Parathyroid adenoma (tissue), 2 donors: ENCODE measurements at regions not wholly inside any gene's neighbourhood (a gene's known extent, or its start where the extent isn't known, plus 50 kb on each side); places are given as distances from the start of the nearest gene placed in this dataset.
"Not testable (repeated sequence)": the region's sequence is repeated elsewhere in the genome, so short reads cannot be mapped to it uniquely, and the experiment has no call there.

ENCODE experiments used
- H2AFZ ChIP-seq: fragments of 300-600 bp; sonication (generic); one replicate; pipeline ENCODE4 v1.7.0; 2017; ENCODE audit warnings: antibody characterized with exemption, mild to moderate bottlenecking
- H3K27ac ChIP-seq: fragments of 300-600 bp; sonication (generic); one replicate; pipeline ENCODE4 v1.7.0; 2017
- H3K27me3 ChIP-seq: fragments of 300-600 bp; sonication (generic); one replicate; pipeline ENCODE4 v1.7.0; 2017; ENCODE audit warnings: low read length; ENCODE audit not compliant: control insufficient read depth, insufficient read depth
- H3K36me3 ChIP-seq: fragments of 300-600 bp; sonication (generic); one replicate; pipeline ENCODE4 v1.7.0; 2017; ENCODE audit warnings: low read length; ENCODE audit not compliant: control insufficient read depth, insufficient read depth
- H3K4me1 ChIP-seq: fragments of 300-600 bp; sonication (generic); one replicate; pipeline ENCODE4 v1.7.0; 2017; ENCODE audit warnings: control low read depth
- H3K4me2 ChIP-seq: fragments of 300-600 bp; sonication (generic); one replicate; pipeline ENCODE4 v1.7.0; 2017; ENCODE audit warnings: low read length
- H3K4me3 ChIP-seq: fragments of 300-600 bp; sonication (generic); one replicate; pipeline ENCODE4 v1.7.0; 2017; ENCODE audit warnings: low read depth, low read length
- H3K79me2 ChIP-seq: fragments of 300-600 bp; sonication (generic); one replicate; pipeline ENCODE4 v1.7.0; 2017; ENCODE audit warnings: control low read depth
- H3K9ac ChIP-seq: fragments of 300-600 bp; sonication (generic); one replicate; pipeline ENCODE4 v1.7.0; 2017; ENCODE audit warnings: mild to moderate bottlenecking
- H3K9me3 ChIP-seq: fragments of 300-600 bp; sonication (generic); one replicate; pipeline ENCODE4 v1.7.0; 2017; ENCODE audit warnings: low read length; ENCODE audit not compliant: control insufficient read depth
- CTCF ChIP-seq: fragments of 300-600 bp; sonication (generic); IDR thresholded peaks from one replicate; pipeline ENCODE4 v1.7.0; 2017; ENCODE audit warnings: antibody characterized with exemption, mild to moderate bottlenecking
- donor health status: primary hyperparathyroidism.

DNA sequence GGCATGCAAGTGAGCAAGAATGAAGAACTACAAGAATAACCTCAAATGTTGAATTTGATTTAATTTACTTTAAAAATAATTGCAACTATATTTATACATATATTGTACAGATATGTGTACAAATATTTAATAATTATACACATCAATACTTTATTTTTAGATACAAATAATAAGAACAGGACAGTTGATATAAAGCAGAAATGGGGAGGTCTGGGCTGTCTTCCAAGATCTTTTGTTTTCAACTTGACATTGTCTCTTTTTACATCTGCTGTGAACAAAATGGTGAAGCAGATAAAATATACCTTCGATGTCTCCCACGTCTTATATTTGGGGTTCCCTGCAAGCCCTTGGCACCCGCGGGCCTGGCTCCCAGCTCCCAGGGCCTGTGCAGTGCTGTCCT lies 231.3 kb upstream of the RBBP8 start:
- H3K27me3 ChIP-seq = no peaks in the 10 kb centered on the region
- H3K27ac ChIP-seq = no peak overlapping the region
- no peak overlapping the region for H3K4me2 ChIP-seq
- no peak overlapping the region for H2AFZ ChIP-seq
- no peaks in the 10 kb centered on the region for H3K36me3 ChIP-seq
- H3K4me3 ChIP-seq = no peak overlapping the region
- no peak for TF ChIP-seq CTCF
- no peaks in the 10 kb centered on the region for H3K79me2 ChIP-seq
- no peaks in the 10 kb centered on the region for H3K9me3 ChIP-seq
- no peak overlapping the region for H3K9ac ChIP-seq
- H3K4me1 ChIP-seq = no peaks in the 10 kb centered on the region

DNA sequence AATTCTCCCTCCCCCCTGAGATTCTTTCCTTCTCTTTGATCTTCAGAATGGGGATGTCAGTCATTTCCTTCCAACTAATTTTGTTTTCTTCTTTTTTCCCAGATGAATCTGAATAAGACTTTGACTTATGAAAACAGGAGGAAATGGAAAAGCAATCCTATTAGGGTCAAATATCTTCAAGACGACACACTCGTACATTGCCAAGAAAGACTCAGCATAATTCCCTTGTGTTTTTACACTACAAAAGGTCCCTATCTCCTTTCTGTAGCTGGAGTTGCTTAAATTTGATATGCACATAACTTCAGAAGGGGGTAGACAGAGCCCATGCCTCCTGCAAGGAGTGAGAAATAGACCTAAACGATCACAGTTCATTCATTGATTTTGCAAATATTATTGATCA lies 230.3 kb upstream of the RBBP8 start:
- Histone ChIP-seq H3K36me3 (no peaks in the 10 kb centered on the region), H3K9ac (no peak overlapping the region), H2AFZ (no peak overlapping the region), H3K27ac (no peak overlapping the region), H3K4me3 (no peak overlapping the region), H3K4me1 (no peaks in the 10 kb centered on the region), H3K27me3 (no peaks in the 10 kb centered on the region), H3K9me3 (no peaks in the 10 kb centered on the region), H3K79me2 (no peaks in the 10 kb centered on the region), H3K4me2 (no peak overlapping the region)
- no peak for TF ChIP-seq CTCF

- Histone ChIP-seq H3K4me1 (no peaks in the 10 kb centered on the region), H2AFZ (no peak overlapping the region), H3K36me3 (no peaks in the 10 kb centered on the region), H3K4me2 (no peak overlapping the region), H3K9ac (no peak overlapping the region), H3K9me3 (no peaks in the 10 kb centered on the region), H3K27me3 (no peaks in the 10 kb centered on the region), H3K4me3 (no peak overlapping the region), H3K79me2 (no peaks in the 10 kb centered on the region), H3K27ac (no peak overlapping the region)
- peak; percentile 80 for TF ChIP-seq CTCF
These were observed 229.1 kb upstream of the RBBP8 start for GRCh38 chr18:22703883-22704585.

- Histone ChIP-seq H3K4me2 (no peak overlapping the region), H3K4me1 (no peaks in the 10 kb centered on the region), H3K27me3 (no peaks in the 10 kb centered on the region), H3K79me2 (no peaks in the 10 kb centered on the region), H3K4me3 (no peak overlapping the region), H3K9ac (no peak overlapping the region), H3K36me3 (no peaks in the 10 kb centered on the region), H3K9me3 (no peaks in the 10 kb centered on the region), H2AFZ (no peak overlapping the region), H3K27ac (no peak overlapping the region)
- no peak for TF ChIP-seq CTCF
These were observed 228.6 kb upstream of the RBBP8 start for GRCh38 chr18:22704586-22704918.

- H3K27ac ChIP-seq = no peak overlapping the region
- H2AFZ ChIP-seq = no peak overlapping the region
- H3K4me1 ChIP-seq = no peaks in the 10 kb centered on the region
- no peak for TF ChIP-seq CTCF
- no peaks in the 10 kb centered on the region for H3K9me3 ChIP-seq
- no peak overlapping the region for H3K4me2 ChIP-seq
- no peak overlapping the region for H3K9ac ChIP-seq
- H3K79me2 ChIP-seq = no peaks in the 10 kb centered on the region
- no peaks in the 10 kb centered on the region for H3K27me3 ChIP-seq
- H3K4me3 ChIP-seq = no peak overlapping the region
- H3K36me3 ChIP-seq = no peaks in the 10 kb centered on the region
These were observed 227.8 kb upstream of the RBBP8 start for GRCh38 chr18:22705328-22705727.

DNA sequence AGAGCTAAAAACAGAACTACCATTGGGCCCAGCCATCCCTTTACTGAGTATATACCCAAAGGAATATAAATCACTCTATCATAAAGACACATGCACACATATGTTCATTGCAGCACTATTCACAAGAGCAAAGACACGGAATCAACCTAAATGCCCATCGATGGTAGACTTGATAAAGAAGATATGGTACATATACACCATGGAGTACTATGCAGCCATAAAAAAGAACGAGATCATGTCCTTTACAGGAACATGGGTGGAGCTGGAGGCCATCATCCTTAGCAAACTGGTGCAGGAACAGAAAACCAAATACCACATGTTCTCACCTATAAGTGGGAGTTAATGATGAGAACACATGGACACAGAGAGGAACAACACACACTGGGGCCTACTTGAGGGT lies 227.1 kb upstream of the RBBP8 start:
- H3K9ac ChIP-seq, H3K79me2 ChIP-seq, H3K4me3 ChIP-seq, H3K4me1 ChIP-seq, H3K27me3 ChIP-seq, H2AFZ ChIP-seq, H3K4me2 ChIP-seq, H3K27ac ChIP-seq, H3K36me3 ChIP-seq, H3K9me3 ChIP-seq: not testable (repeated sequence)
